ENCODE measurements at regions not wholly inside any gene's neighbourhood (a gene's known extent, or its start where the extent isn't known, plus 50 kb on each side); places are given as distances from the start of the nearest gene placed in this dataset.

GRCh38 chr7:27462575-27463270 is 200.0 kb downstream of the HIBADH start:
- DNase-seq: no peak

GRCh38 chr7:27464970-27465369 is 197.7 kb downstream of the HIBADH start:
- no peak for DNase-seq

- DNase-seq: no peak
Observed at GRCh38 chr7:27466703-27467102, 196.0 kb downstream of the HIBADH start.

- DNase-seq: no peak
Observed at GRCh38 chr7:27472043-27472442, 190.6 kb downstream of the HIBADH start.
